Neuronal stem cell (in vitro differentiated cells): ENCODE measurements at regions not wholly inside any gene's neighbourhood (a gene's known extent, or its start where the extent isn't known, plus 50 kb on each side); places are given as distances from the start of the nearest gene placed in this dataset.

Experiments
- DNase-seq: peaks from one replicate; pipeline ENCODE4 v3.0.0-alpha.2; 2013; ENCODE audit warnings: low spot score
- H2AFZ ChIP-seq: one replicate; pipeline ENCODE4 v1.6.1; 2013; ENCODE audit warnings: mild to moderate bottlenecking, low read length, inconsistent platforms
- H2AK5ac ChIP-seq: 2 replicates; pipeline ENCODE4 v1.6.1; 2013; ENCODE audit warnings: low read depth, mild to moderate bottlenecking, inconsistent platforms, low read length, moderate library complexity, mixed read lengths
- H2BK120ac ChIP-seq: 2 replicates; pipeline ENCODE4 v1.6.1; 2013; ENCODE audit warnings: low read depth, mild to moderate bottlenecking, inconsistent platforms, low read length, moderate library complexity, mixed read lengths
- H2BK12ac ChIP-seq: one replicate; pipeline ENCODE4 v1.6.1; 2013; ENCODE audit warnings: low read length, inconsistent platforms
- H2BK15ac ChIP-seq: 2 replicates; pipeline ENCODE4 v1.6.1; 2013; ENCODE audit warnings: mild to moderate bottlenecking, low read length, inconsistent platforms, mixed read lengths
- H2BK5ac ChIP-seq: one replicate; pipeline ENCODE4 v1.6.1; 2013; ENCODE audit warnings: inconsistent platforms, mild to moderate bottlenecking, low read length, moderate library complexity
- H3K14ac ChIP-seq: one replicate; pipeline ENCODE4 v1.6.1; 2013; ENCODE audit warnings: low read length, inconsistent platforms
- H3K18ac ChIP-seq: 2 replicates; pipeline ENCODE4 v1.6.1; 2013; ENCODE audit warnings: low read length, inconsistent platforms
- H3K23ac ChIP-seq: 2 replicates; pipeline ENCODE4 v1.6.1; 2013; ENCODE audit warnings: low read depth, mild to moderate bottlenecking, mixed read lengths, low read length, inconsistent platforms; ENCODE audit not compliant: poor library complexity
- H3K27ac ChIP-seq: replicated peaks from 3 replicates; pipeline ENCODE4 v1.5.1; 2013; ENCODE audit warnings: low read length, inconsistent platforms
- H3K27me3 ChIP-seq, 3 experiments: 2 replicates each; pipeline ENCODE4 v1.6.1; 2013; ENCODE audit warnings: low read length in 3 of 3, mild to moderate bottlenecking in 2 of 3, inconsistent platforms in 1 of 3, low read depth in 1 of 3, mixed read lengths in 1 of 3, moderate library complexity in 1 of 3; ENCODE audit not compliant: control insufficient read depth in 3 of 3, insufficient read depth in 3 of 3
- H3K36me3 ChIP-seq, 2 donors: replicated peaks in 1 of 2; 2 replicates each; pipeline ENCODE4 v1.6.1; 2013; ENCODE audit warnings: low read length in 2 of 2; ENCODE audit not compliant: control insufficient read depth in 2 of 2, insufficient read depth in 2 of 2
- H3K4ac ChIP-seq: 2 replicates; pipeline ENCODE4 v1.6.1; 2013; ENCODE audit warnings: inconsistent platforms, mild to moderate bottlenecking, low read length, moderate library complexity
- H3K4me1 ChIP-seq, 2 donors: 1 replicate in 1 of 2; 2 replicates in 1 of 2; pipeline ENCODE4 v1.6.1; 2013; ENCODE audit warnings: low read length in 2 of 2, low read depth in 1 of 2; ENCODE audit not compliant: control insufficient read depth in 2 of 2, insufficient read depth in 1 of 2
- H3K4me2 ChIP-seq: one replicate; pipeline ENCODE4 v1.6.1; 2013; ENCODE audit warnings: mild to moderate bottlenecking, low read length, inconsistent platforms; ENCODE audit not compliant: insufficient read depth, poor library complexity, severe bottlenecking
- H3K4me3 ChIP-seq, 2 donors: 2 replicates each; pipeline ENCODE4 v1.5.1; 2013; ENCODE audit warnings: low read length in 2 of 2, mild to moderate bottlenecking in 2 of 2, inconsistent platforms in 1 of 2, moderate library complexity in 1 of 2
- H3K79me1 ChIP-seq: one replicate; pipeline ENCODE4 v1.6.1; 2013; ENCODE audit warnings: low read depth, mild to moderate bottlenecking, inconsistent platforms, low read length, moderate library complexity
- H3K9ac ChIP-seq: one replicate; pipeline ENCODE4 v1.6.1; 2013; ENCODE audit warnings: mild to moderate bottlenecking, low read depth, low read length, inconsistent platforms; ENCODE audit not compliant: poor library complexity
- H3K9me3 ChIP-seq, 2 donors: replicated peaks in 1 of 2; 2 replicates each; pipeline versions ENCODE3 to v1.6.1; 2013; ENCODE audit warnings: low read length in 2 of 2, mild to moderate bottlenecking in 2 of 2, inconsistent platforms in 1 of 2, low read depth in 1 of 2, mixed read lengths in 1 of 2, moderate library complexity in 1 of 2; ENCODE audit not compliant: control insufficient read depth in 2 of 2, insufficient read depth in 1 of 2
- H4K8ac ChIP-seq: one replicate; pipeline ENCODE4 v1.6.1; 2013; ENCODE audit warnings: low read depth, mild to moderate bottlenecking, inconsistent platforms, low read length, moderate library complexity
- H4K91ac ChIP-seq: one replicate; pipeline ENCODE4 v1.6.1; 2013; ENCODE audit warnings: low read length, low read depth, mild to moderate bottlenecking, inconsistent platforms; ENCODE audit not compliant: poor library complexity
- WGBS, 2 donors: extraction: QIAGEN DNeasy Blood & Tissue Kit; methylation state at CpG; one replicate each; pipeline ENCODE4 v1.1.7; 2013; ENCODE audit warnings: missing lambda C conversion rate in 2 of 2, mixed read lengths in 1 of 2; ENCODE audit not compliant: insufficient read length in 2 of 2, insufficient replicate concordance in 1 of 2; ENCODE audit errors: extremely low coverage in 2 of 2; 5-methylcytosine and 5-hydroxymethylcytosine counted together

- H3K14ac ChIP-seq: no peak overlapping the region
- no peak overlapping the region for H2AFZ ChIP-seq
- H3K4ac ChIP-seq: no peak overlapping the region
- no CpG with 5 or more reads among the region's 3 CpGs for WGBS, 2 donors
- H3K4me2 ChIP-seq: no peak overlapping the region
- no peaks in the 10 kb centered on the region for H3K27me3 ChIP-seq
- no peaks in the 10 kb centered on the region for H3K36me3 ChIP-seq
- no peak for DNase-seq
- H2BK12ac ChIP-seq: no peak overlapping the region
- peaks cover 3 to 8% of the 10 kb centered on the region in 2 donors for H3K4me1 ChIP-seq
- no peak overlapping the region for H4K91ac ChIP-seq
- H3K9me3 ChIP-seq: no peaks in the 10 kb centered on the region
- no peak overlapping the region for H2BK120ac ChIP-seq
- no peak overlapping the region for H3K23ac ChIP-seq
- H2AK5ac ChIP-seq: no peak overlapping the region
- no peak overlapping the region for H2BK5ac ChIP-seq
- no peaks in the 10 kb centered on the region for H3K79me1 ChIP-seq
- H4K8ac ChIP-seq: no peak overlapping the region
- H3K27ac ChIP-seq: no peak overlapping the region
- no peak overlapping the region for H3K9ac ChIP-seq
- no peak overlapping the region for H3K4me3 ChIP-seq
- no peak overlapping the region for H2BK15ac ChIP-seq
- H3K18ac ChIP-seq: no peak overlapping the region
Observed at GRCh38 chr14:84128050-84128449, 1401.9 kb upstream of the FLRT2 start.

GRCh38 chr14:84129007-84129406, 1400.9 kb upstream of the FLRT2 start:
- H2BK120ac ChIP-seq: no peak overlapping the region
- H2BK12ac ChIP-seq: no peak overlapping the region
- H3K27me3 ChIP-seq: no peaks in the 10 kb centered on the region
- no peak overlapping the region for H3K4ac ChIP-seq
- H3K79me1 ChIP-seq: no peaks in the 10 kb centered on the region
- no peak overlapping the region for H2BK15ac ChIP-seq
- H3K4me3 ChIP-seq: no peak overlapping the region
- no peak overlapping the region for H3K23ac ChIP-seq
- H3K9ac ChIP-seq: no peak overlapping the region
- H2AK5ac ChIP-seq: no peak overlapping the region
- no peak overlapping the region for H3K18ac ChIP-seq
- peak; percentile 40 for DNase-seq
- H3K4me2 ChIP-seq: no peak overlapping the region
- no peak overlapping the region for H2BK5ac ChIP-seq
- H2AFZ ChIP-seq: peak overlapping the region; percentile 72
- H3K4me1 ChIP-seq: peaks cover 3 to 8% of the 10 kb centered on the region in 2 donors
- no peaks in the 10 kb centered on the region for H3K36me3 ChIP-seq
- H3K9me3 ChIP-seq: no peaks in the 10 kb centered on the region
- H3K14ac ChIP-seq: no peak overlapping the region
- peak overlapping the region; percentile 86 for H3K27ac ChIP-seq
- no CpG with 5 or more reads among the region's 5 CpGs for WGBS, 2 donors
- no peak overlapping the region for H4K91ac ChIP-seq
- H4K8ac ChIP-seq: no peak overlapping the region

GRCh38 chr14:84129941-84130340, 1400.0 kb upstream of the FLRT2 start:
- no CpG with 5 or more reads among the region's 1 CpG for WGBS, 2 donors
- no peak overlapping the region for H2AK5ac ChIP-seq
- DNase-seq: no peak
- no peak overlapping the region for H3K14ac ChIP-seq
- no peak overlapping the region for H3K4me3 ChIP-seq
- H2BK12ac ChIP-seq: no peak overlapping the region
- no peak overlapping the region for H2BK120ac ChIP-seq
- no peak overlapping the region for H3K4ac ChIP-seq
- H3K27me3 ChIP-seq: no peaks in the 10 kb centered on the region
- no peaks in the 10 kb centered on the region for H3K36me3 ChIP-seq
- H2BK15ac ChIP-seq: no peak overlapping the region
- H3K9ac ChIP-seq: no peak overlapping the region
- no peaks in the 10 kb centered on the region for H3K9me3 ChIP-seq
- peaks cover 3 to 8% of the 10 kb centered on the region in 2 donors for H3K4me1 ChIP-seq
- no peak overlapping the region for H3K23ac ChIP-seq
- H3K27ac ChIP-seq: no peak overlapping the region
- no peak overlapping the region for H2AFZ ChIP-seq
- H4K91ac ChIP-seq: no peak overlapping the region
- no peak overlapping the region for H4K8ac ChIP-seq
- H3K18ac ChIP-seq: no peak overlapping the region
- H2BK5ac ChIP-seq: no peak overlapping the region
- no peak overlapping the region for H3K4me2 ChIP-seq
- no peaks in the 10 kb centered on the region for H3K79me1 ChIP-seq

- Histone ChIP-seq H2AFZ (no peak overlapping the region), H2AK5ac (no peak overlapping the region), H3K23ac (no peak overlapping the region), H3K4me3 (no peak overlapping the region), H3K4me2 (no peak overlapping the region), H3K18ac (no peak overlapping the region), H3K9me3 (no peaks in the 10 kb centered on the region), H3K27me3 (no peaks in the 10 kb centered on the region), H3K9ac (no peak overlapping the region), H3K4ac (no peak overlapping the region), H3K79me1 (no peaks in the 10 kb centered on the region), H3K4me1 (peaks cover 2 to 3% of the 10 kb centered on the region in 2 donors), H2BK120ac (no peak overlapping the region), H3K27ac (no peak overlapping the region), H2BK5ac (no peak overlapping the region), H4K91ac (no peak overlapping the region), H4K8ac (no peak overlapping the region), H2BK15ac (no peak overlapping the region), H2BK12ac (no peak overlapping the region), H3K36me3 (no peaks in the 10 kb centered on the region), H3K14ac (no peak overlapping the region)
- DNase-seq: no peak
Observed at GRCh38 chr14:84131924-84132323, 1398.0 kb upstream of the FLRT2 start.
